H1 (cell line): ENCODE measurements at regions not wholly inside any gene's neighbourhood (a gene's known extent, or its start where the extent isn't known, plus 50 kb on each side); places are given as distances from the start of the nearest gene placed in this dataset.

ENCODE experiments used
- CTCF ChIA-PET: fragments of 300-600 bp; sonication (Branson Sonifier 250); formaldehyde crosslinking; loops from one replicate; lab custom pipeline; 2021; ENCODE audit not compliant: partially characterized antibody; lab: Charles Lee
- POLR2A ChIA-PET: fragments of 300-600 bp; sonication (Branson Sonifier 250); formaldehyde crosslinking; loops from one replicate; lab custom pipeline; 2021; ENCODE audit warnings: inconsistent platforms; ENCODE audit not compliant: partially characterized antibody; lab: Charles Lee
- DNase-seq, 2 experiments: peaks; one replicate each; pipeline versions ENCODE4 v3.0.0 to v3.0.0-alpha.2; 2010 to 2022; ENCODE audit warnings: low spot score in 2 of 2, low read depth in 1 of 2, mixed read lengths in 1 of 2
- FAIRE-seq: peaks from 2 replicates; lab custom pipeline; 2011; peaks lifted over from hg19 to GRCh38; lab: Jason Lieb, UNC
- H2AFZ ChIP-seq: 2 replicates; pipeline ENCODE4 v1.8.1; 2012; ENCODE audit warnings: low read length, inconsistent platforms
- H2AK5ac ChIP-seq: 2 replicates; pipeline ENCODE4 v1.6.1; 2013; ENCODE audit warnings: low read depth, low read length
- H2BK120ac ChIP-seq: replicated peaks from 2 replicates; pipeline ENCODE3; 2013; ENCODE audit warnings: low read depth, low read length, inconsistent platforms
- H2BK12ac ChIP-seq: 2 replicates; pipeline ENCODE4 v1.6.1; 2013; ENCODE audit warnings: low read depth, low read length
- H2BK15ac ChIP-seq: 2 replicates; pipeline ENCODE4 v1.6.1; 2013; ENCODE audit warnings: low read length
- H2BK20ac ChIP-seq: 2 replicates; pipeline ENCODE4 v1.6.1; 2013; ENCODE audit warnings: low read length
- H2BK5ac ChIP-seq: 2 replicates; pipeline ENCODE4 v1.6.1; 2013; ENCODE audit warnings: low read depth, low read length
- H3K14ac ChIP-seq: 2 replicates; pipeline ENCODE4 v1.6.1; 2013; ENCODE audit warnings: inconsistent platforms; ENCODE audit not compliant: insufficient read length
- H3K18ac ChIP-seq: 2 replicates; pipeline ENCODE4 v1.6.1; 2013; ENCODE audit warnings: low read length; ENCODE audit errors: extremely low read depth
- H3K23ac ChIP-seq: 2 replicates; pipeline ENCODE4 v1.6.1; 2013; ENCODE audit warnings: inconsistent platforms; ENCODE audit not compliant: insufficient read length
- H3K23me2 ChIP-seq: 2 replicates; pipeline ENCODE4 v1.6.1; 2013; ENCODE audit warnings: low read depth, low read length
- H3K27ac ChIP-seq: 2 replicates; pipeline ENCODE4 v1.6.1; 2011; ENCODE audit warnings: low read depth, low read length, inconsistent platforms
- H3K27me3 ChIP-seq, 4 experiments: replicated peaks in 1 of 4; 1 replicate in 1 of 4; 2 replicates in 3 of 4; pipeline versions ENCODE4 v1.6.1 to v1.8.1; 2011 to 2013; ENCODE audit warnings: low read length in 3 of 4, mild to moderate bottlenecking in 3 of 4, inconsistent platforms in 2 of 4, mixed read lengths in 2 of 4, moderate library complexity in 1 of 4; ENCODE audit not compliant: control insufficient read depth in 3 of 4, insufficient read depth in 3 of 4; ENCODE audit errors: extremely low read depth in 1 of 4
- H3K36me3 ChIP-seq, 4 experiments: 2 replicates each; pipeline versions ENCODE4 v1.6.1 to v1.8.1; 2011 to 2013; ENCODE audit warnings: mild to moderate bottlenecking in 4 of 4, low read length in 3 of 4, moderate library complexity in 2 of 4, control low read depth in 1 of 4, inconsistent platforms in 1 of 4; ENCODE audit not compliant: insufficient read depth in 4 of 4, control insufficient read depth in 2 of 4
- H3K4ac ChIP-seq: replicated peaks from 2 replicates; pipeline ENCODE3; 2013; ENCODE audit warnings: low read length, low read depth, mixed read lengths, inconsistent platforms; ENCODE audit not compliant: insufficient read length
- H3K4me1 ChIP-seq, 4 experiments: replicated peaks in 1 of 4; 1 replicate in 1 of 4; 2 replicates in 3 of 4; pipeline versions ENCODE4 v1.6.1 to v1.8.1; 2011 to 2013; ENCODE audit warnings: low read length in 3 of 4, inconsistent platforms in 2 of 4, mixed read lengths in 1 of 4; ENCODE audit not compliant: insufficient read depth in 4 of 4, control insufficient read depth in 3 of 4
- H3K4me2 ChIP-seq, 2 experiments: 2 replicates each; pipeline versions ENCODE4 v1.6.1 to v1.8.1; 2011 to 2013; ENCODE audit warnings: low read depth in 2 of 2, low read length in 2 of 2, control low read depth in 1 of 2, inconsistent platforms in 1 of 2, mild to moderate bottlenecking in 1 of 2; ENCODE audit not compliant: insufficient read depth in 1 of 2
- H3K4me3 ChIP-seq, 4 experiments: fragments of 200-600, 300-600 bp in 1 of 4; sonication (generic), shearing (Covaris generic), sonication (Bioruptor Twin) in 1 of 4; 2 replicates each; pipeline versions ENCODE4 v1.5.1 to v1.8.1; 2011 to 2016; ENCODE audit warnings: low read length in 4 of 4, low read depth in 3 of 4, control low read depth in 2 of 4, inconsistent platforms in 2 of 4, mild to moderate bottlenecking in 2 of 4, mixed read lengths in 1 of 4, moderate library complexity in 1 of 4; ENCODE audit not compliant: insufficient read depth in 2 of 4; ENCODE audit errors: extremely low read depth in 1 of 4
- H3K56ac ChIP-seq: replicated peaks from 2 replicates; pipeline ENCODE3; 2013; ENCODE audit warnings: low read depth, mild to moderate bottlenecking, mixed read lengths, low read length, inconsistent platforms; ENCODE audit not compliant: insufficient read length
- H3K79me1 ChIP-seq: 2 replicates; pipeline ENCODE4 v1.6.1; 2013; ENCODE audit warnings: low read depth, low read length, control low read depth
- H3K79me2 ChIP-seq, 2 experiments: 2 replicates each; pipeline versions ENCODE4 v1.6.1 to v1.8.1; 2012 to 2013; ENCODE audit warnings: low read length in 2 of 2, mild to moderate bottlenecking in 2 of 2, inconsistent platforms in 1 of 2; ENCODE audit not compliant: insufficient read depth in 2 of 2, control insufficient read depth in 1 of 2
- H3K9ac ChIP-seq, 4 experiments: replicated peaks in 1 of 4; 1 replicate in 1 of 4; 2 replicates in 3 of 4; pipeline versions ENCODE4 v1.6.1 to v1.8.1; 2011 to 2013; ENCODE audit warnings: low read depth in 3 of 4, low read length in 3 of 4, control low read depth in 2 of 4, mild to moderate bottlenecking in 2 of 4, moderate library complexity in 2 of 4, inconsistent platforms in 1 of 4; ENCODE audit errors: extremely low read depth in 1 of 4
- H3K9me3 ChIP-seq, 2 experiments: 2 replicates each; pipeline versions ENCODE4 v1.6.1 to v1.8.1; 2012 to 2013; ENCODE audit warnings: mild to moderate bottlenecking in 2 of 2, moderate library complexity in 2 of 2, control low read depth in 1 of 2, inconsistent platforms in 1 of 2, low read depth in 1 of 2, low read length in 1 of 2, mixed read lengths in 1 of 2; ENCODE audit not compliant: insufficient read depth in 2 of 2
- H4K20me1 ChIP-seq, 2 experiments: replicated peaks in 1 of 2; 2 replicates each; pipeline versions ENCODE3 to v1.8.1; 2011 to 2013; ENCODE audit warnings: inconsistent platforms in 2 of 2, low read length in 2 of 2, mild to moderate bottlenecking in 1 of 2; ENCODE audit not compliant: insufficient read depth in 2 of 2, control insufficient read depth in 1 of 2
- H4K5ac ChIP-seq: 2 replicates; pipeline ENCODE4 v1.6.1; 2013; ENCODE audit warnings: low read length, low read depth, mixed read lengths, inconsistent platforms; ENCODE audit not compliant: insufficient read length
- H4K8ac ChIP-seq: 2 replicates; pipeline ENCODE4 v1.8.0; 2013; ENCODE audit warnings: mild to moderate bottlenecking, moderate library complexity, low read length, inconsistent platforms; ENCODE audit not compliant: insufficient read depth; ENCODE audit errors: extremely low read depth
- H4K91ac ChIP-seq: replicated peaks from 2 replicates; pipeline ENCODE3; 2013; ENCODE audit warnings: low read length, mixed read lengths, inconsistent platforms; ENCODE audit not compliant: insufficient read length
- E2F6 ChIP-seq: IDR thresholded peaks from 2 replicates; pipeline ENCODE4 v1.6.1; 2012; ENCODE audit warnings: inconsistent platforms
- TAF1 ChIP-seq: IDR thresholded peaks from 2 replicates; pipeline ENCODE4 v1.6.1; 2011; ENCODE audit warnings: mild to moderate bottlenecking, low read depth, low read length
- WGBS, 2 experiments: shearing (Covaris generic) in 1 of 2; methylation state at CpG; one replicate each; pipeline versions ENCODE4 v1.1.6 to v1.1.7; 2013 to 2015; ENCODE audit warnings: low lambda C conversion rate in 2 of 2, mixed read lengths in 2 of 2, inconsistent platforms in 1 of 2, low coverage in 1 of 2, missing lambda C conversion rate in 1 of 2; ENCODE audit not compliant: insufficient replicate concordance in 2 of 2, insufficient coverage in 1 of 2, insufficient read length in 1 of 2; ENCODE audit errors: extremely low coverage in 1 of 2, missing lambda C conversion rate in 1 of 2; 5-methylcytosine and 5-hydroxymethylcytosine counted together

- POLR2A ChIA-PET, result no interaction called here
- no peak overlapping the region for H3K4ac ChIP-seq
- FAIRE-seq, result no peak
Measured at GRCh38 chr11:127451861-127452260, 451.3 kb upstream of the KIRREL3 start.

More at GRCh38 chr11:127451861-127452260, 451.3 kb upstream of the KIRREL3 start:
- H3K36me3 ChIP-seq, result no peaks in the 10 kb centered on the region
- no peak overlapping the region for H2BK5ac ChIP-seq
- no peak overlapping the region for H3K27ac ChIP-seq
- H4K91ac ChIP-seq, result no peak overlapping the region
- H3K27me3 ChIP-seq, result no peaks in the 10 kb centered on the region
- no peak overlapping the region for H3K4me3 ChIP-seq
- CTCF ChIA-PET, result interaction anchor here (0.6 to 3.1 kb wide), 6 partner anchors 14 to 394 kb away, joined by 3 to 11 read pairs (median 3); no protein-coding TSS in a partner anchor
- H2AFZ ChIP-seq, result no peak overlapping the region
- no peaks in the 10 kb centered on the region for H3K23me2 ChIP-seq
- H3K79me2 ChIP-seq, result no peaks in the 10 kb centered on the region
- H3K56ac ChIP-seq, result no peak overlapping the region
- no peak overlapping the region for H4K8ac ChIP-seq
- no peak overlapping the region for H3K9ac ChIP-seq
- WGBS, 2 experiments, result 93% methylated on average over 9 of the region's 9 CpGs; no CpG with 5 or more reads in 1 of the 2 experiments
- H4K20me1 ChIP-seq, result no peaks in the 10 kb centered on the region
- no peaks in the 10 kb centered on the region for H3K79me1 ChIP-seq
- H3K23ac ChIP-seq, result no peak overlapping the region
- H3K18ac ChIP-seq, result no peak overlapping the region
- H3K4me1 ChIP-seq, result peaks cover 0 to 5% (median 1%) of the 10 kb centered on the region in 4 experiments; a peak in 1 of 7 replicates
- no peak for TF ChIP-seq TAF1
- no peak for TF ChIP-seq E2F6
- H3K4me2 ChIP-seq, result no peak overlapping the region
- no peak overlapping the region for H2BK20ac ChIP-seq
- H2BK12ac ChIP-seq, result no peak overlapping the region
- no peak overlapping the region for H2BK120ac ChIP-seq
- no peak overlapping the region for H2BK15ac ChIP-seq
- H4K5ac ChIP-seq, result no peak overlapping the region
- H3K14ac ChIP-seq, result no peak overlapping the region
- DNase-seq, result no peak
- no peaks in the 10 kb centered on the region for H3K9me3 ChIP-seq
- H2AK5ac ChIP-seq, result no peak overlapping the region
